Astrocyte (in vitro differentiated cells and primary cell): ENCODE measurements at regions not wholly inside any gene's neighbourhood (a gene's known extent, or its start where the extent isn't known, plus 50 kb on each side); places are given as distances from the start of the nearest gene placed in this dataset.

Experiments
- EZH2 ChIP-seq: IDR thresholded peaks from 2 replicates; pipeline ENCODE4 v1.6.1; 2012; ENCODE audit warnings: mild to moderate bottlenecking, low read length, inconsistent platforms; ENCODE audit not compliant: insufficient read depth
- TF ChIP-seq, protein P1 (sequence below): IDR thresholded peaks from 2 replicates; pipeline ENCODE4 v1.5.1; 2011; ENCODE audit warnings: low read depth, mild to moderate bottlenecking, inconsistent platforms, low read length, moderate library complexity; ENCODE audit not compliant: insufficient read depth

DNA sequence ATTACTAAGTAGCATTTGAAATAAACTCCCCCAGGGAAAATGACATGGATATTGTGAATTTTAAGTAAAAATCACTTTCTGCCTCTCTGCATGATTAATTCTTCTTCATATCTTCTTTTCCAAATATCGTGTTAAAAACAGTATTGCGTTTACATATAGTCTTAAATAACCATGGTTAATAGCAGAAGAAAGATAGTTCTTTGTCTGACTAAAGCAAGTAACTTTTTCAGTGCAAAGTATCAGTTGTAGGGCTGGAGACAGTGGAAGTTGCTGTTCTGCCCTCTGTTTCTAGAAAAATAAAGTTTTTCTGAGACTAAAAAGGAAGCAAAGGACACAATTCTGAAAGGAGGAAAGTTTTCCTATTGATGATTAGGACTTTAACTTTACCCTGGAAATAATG is 330.2 kb downstream of the NDFIP2 start:
- TF ChIP-seq, protein P1, sequence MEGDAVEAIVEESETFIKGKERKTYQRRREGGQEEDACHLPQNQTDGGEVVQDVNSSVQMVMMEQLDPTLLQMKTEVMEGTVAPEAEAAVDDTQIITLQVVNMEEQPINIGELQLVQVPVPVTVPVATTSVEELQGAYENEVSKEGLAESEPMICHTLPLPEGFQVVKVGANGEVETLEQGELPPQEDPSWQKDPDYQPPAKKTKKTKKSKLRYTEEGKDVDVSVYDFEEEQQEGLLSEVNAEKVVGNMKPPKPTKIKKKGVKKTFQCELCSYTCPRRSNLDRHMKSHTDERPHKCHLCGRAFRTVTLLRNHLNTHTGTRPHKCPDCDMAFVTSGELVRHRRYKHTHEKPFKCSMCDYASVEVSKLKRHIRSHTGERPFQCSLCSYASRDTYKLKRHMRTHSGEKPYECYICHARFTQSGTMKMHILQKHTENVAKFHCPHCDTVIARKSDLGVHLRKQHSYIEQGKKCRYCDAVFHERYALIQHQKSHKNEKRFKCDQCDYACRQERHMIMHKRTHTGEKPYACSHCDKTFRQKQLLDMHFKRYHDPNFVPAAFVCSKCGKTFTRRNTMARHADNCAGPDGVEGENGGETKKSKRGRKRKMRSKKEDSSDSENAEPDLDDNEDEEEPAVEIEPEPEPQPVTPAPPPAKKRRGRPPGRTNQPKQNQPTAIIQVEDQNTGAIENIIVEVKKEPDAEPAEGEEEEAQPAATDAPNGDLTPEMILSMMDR, result no peak
- no peak for TF ChIP-seq EZH2
